ENCODE measurements at regions not wholly inside any gene's neighbourhood (a gene's known extent, or its start where the extent isn't known, plus 50 kb on each side); places are given as distances from the start of the nearest gene placed in this dataset.
"Not testable (repeated sequence)": the region's sequence is repeated elsewhere in the genome, so short reads cannot be mapped to it uniquely, and the experiment has no call there.

GRCh38 chr12:128109236-128109635 lies 157.7 kb upstream of the TMEM132C start:
- in situ Hi-C loops (cut with MboI; ENCODE audit: low pct_unique_long_range_greater_than_20kb, low sequenced_read_pairs, unreplicated experiment) = no loop called here
- DNase-seq (ENCODE audit: low spot score) = no peak
- TF ChIP-seq CTCF (IDR thresholded peaks at IDR 0.05; ENCODE audit: extremely low read depth, insufficient read depth, missing control alignments) = no peak

- no peak for TF ChIP-seq CTCF (IDR thresholded peaks at IDR 0.05; ENCODE audit: extremely low read depth, insufficient read depth, missing control alignments)
- in situ Hi-C loops (cut with MboI; ENCODE audit: low pct_unique_long_range_greater_than_20kb, low sequenced_read_pairs, unreplicated experiment) = no loop called here
- no peak for DNase-seq (ENCODE audit: low spot score)
Observed at GRCh38 chr12:128109636-128110035, 157.3 kb upstream of the TMEM132C start.

GRCh38 chr12:128111333-128111732 lies 155.6 kb upstream of the TMEM132C start:
- TF ChIP-seq CTCF (IDR thresholded peaks at IDR 0.05; ENCODE audit: extremely low read depth, insufficient read depth, missing control alignments) = no peak
- no peak for DNase-seq (ENCODE audit: low spot score)
- in situ Hi-C loops (cut with MboI; ENCODE audit: low pct_unique_long_range_greater_than_20kb, low sequenced_read_pairs, unreplicated experiment) = no loop called here

GRCh38 chr12:128111951-128112350 lies 155.0 kb upstream of the TMEM132C start:
- no peak for TF ChIP-seq CTCF (IDR thresholded peaks at IDR 0.05; ENCODE audit: extremely low read depth, insufficient read depth, missing control alignments)
- in situ Hi-C loops (cut with MboI; ENCODE audit: low pct_unique_long_range_greater_than_20kb, low sequenced_read_pairs, unreplicated experiment) = no loop called here
- no peak for DNase-seq (ENCODE audit: low spot score)

- DNase-seq (ENCODE audit: low spot score); in situ Hi-C loops (cut with MboI; ENCODE audit: low pct_unique_long_range_greater_than_20kb, low sequenced_read_pairs, unreplicated experiment): not testable (repeated sequence)
Observed at GRCh38 chr12:128113250-128113649, 153.7 kb upstream of the TMEM132C start.

GRCh38 chr12:128114485-128114884 lies 152.5 kb upstream of the TMEM132C start:
- DNase-seq (ENCODE audit: low spot score) = no peak
- in situ Hi-C loops (cut with MboI; ENCODE audit: low pct_unique_long_range_greater_than_20kb, low sequenced_read_pairs, unreplicated experiment) = no loop called here
- no peak for TF ChIP-seq CTCF (IDR thresholded peaks at IDR 0.05; ENCODE audit: extremely low read depth, insufficient read depth, missing control alignments)

- TF ChIP-seq CTCF (IDR thresholded peaks at IDR 0.05; ENCODE audit: extremely low read depth, insufficient read depth, missing control alignments) = no peak
- in situ Hi-C loops (cut with MboI; ENCODE audit: low pct_unique_long_range_greater_than_20kb, low sequenced_read_pairs, unreplicated experiment) = no loop called here
- no peak for DNase-seq (ENCODE audit: low spot score)
Observed at GRCh38 chr12:128116537-128116936, 150.4 kb upstream of the TMEM132C start.

Measured in GM13977 (cell line).